ENCODE measurements at regions not wholly inside any gene's neighbourhood (a gene's known extent, or its start where the extent isn't known, plus 50 kb on each side); places are given as distances from the start of the nearest gene placed in this dataset.
"Not testable (repeated sequence)": the region's sequence is repeated elsewhere in the genome, so short reads cannot be mapped to it uniquely, and the experiment has no call there.

DNA sequence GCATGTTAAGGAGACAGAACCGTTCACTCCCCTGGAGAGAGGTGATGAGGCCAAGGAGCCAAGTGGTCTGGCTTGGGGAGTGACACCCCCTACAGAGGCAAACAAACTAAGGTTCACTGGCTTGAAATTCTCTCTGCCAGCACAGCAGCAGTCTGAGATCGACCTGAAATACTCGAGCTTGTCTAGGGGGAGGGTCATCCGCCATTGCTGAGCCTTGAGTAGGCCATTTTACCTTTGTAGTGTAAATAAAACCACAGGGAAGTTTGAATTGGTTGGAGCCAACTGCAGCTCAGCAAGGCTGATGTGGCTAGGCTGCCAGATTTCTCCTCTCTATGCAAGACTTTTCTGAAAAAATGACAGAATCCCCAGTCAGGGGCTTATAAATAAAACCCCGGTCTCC is 52.9 kb downstream of the CDY2B start:
- not testable (repeated sequence) for DNase-seq (ENCODE audit: low spot score); FAIRE-seq

DNA sequence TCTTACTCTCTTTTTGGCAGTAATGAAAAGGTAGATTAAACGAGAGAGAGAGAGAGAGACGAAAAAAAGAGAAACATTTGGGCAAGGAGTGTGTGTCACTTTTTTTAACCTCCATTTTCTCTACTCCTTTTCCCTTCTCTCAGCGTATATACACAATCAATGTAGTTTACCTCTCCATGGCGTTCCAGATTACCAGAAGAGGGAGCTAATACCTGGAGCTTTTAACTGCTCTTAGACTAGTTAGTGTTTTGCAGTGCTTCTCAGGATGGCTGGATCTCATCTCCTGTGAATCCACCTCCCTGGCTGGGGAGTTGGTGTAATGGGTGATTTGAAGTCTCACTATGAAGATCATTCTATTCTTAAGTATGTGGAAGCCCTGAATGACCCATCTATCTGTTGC is 60.3 kb downstream of the CDY2B start:
- DNase-seq (ENCODE audit: low spot score); FAIRE-seq: not testable (repeated sequence)

DNA sequence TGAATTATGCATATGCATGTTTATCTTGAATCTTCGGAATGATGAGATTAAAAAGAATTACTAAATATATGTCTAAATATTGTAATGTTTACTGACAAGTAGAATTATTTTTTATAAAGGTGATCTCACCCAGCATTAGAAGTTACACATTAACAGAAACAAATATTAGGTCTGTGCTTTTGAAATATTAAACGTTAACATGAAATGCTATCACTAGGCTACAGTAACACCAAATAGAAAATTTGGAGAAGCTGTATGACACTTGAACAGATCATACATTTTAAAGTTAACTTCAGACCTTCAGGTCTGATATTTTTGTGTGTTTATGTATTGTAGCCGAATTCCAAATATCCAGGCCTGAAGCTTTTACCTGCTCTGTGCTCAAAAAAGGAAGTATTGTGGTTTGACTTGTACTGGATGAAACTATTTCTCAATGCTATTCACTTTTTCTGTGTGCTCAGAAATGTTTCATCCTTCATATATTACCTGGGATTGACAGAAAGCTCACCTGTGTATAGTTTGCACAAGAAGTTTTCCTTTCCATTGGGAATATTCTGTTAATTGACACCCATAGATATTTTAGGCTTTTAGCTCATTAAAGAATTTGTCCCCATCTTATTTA is 60.9 kb downstream of the CDY2B start:
- peak; percentile 93 for FAIRE-seq
- not testable (repeated sequence) for DNase-seq (ENCODE audit: low spot score)

DNA sequence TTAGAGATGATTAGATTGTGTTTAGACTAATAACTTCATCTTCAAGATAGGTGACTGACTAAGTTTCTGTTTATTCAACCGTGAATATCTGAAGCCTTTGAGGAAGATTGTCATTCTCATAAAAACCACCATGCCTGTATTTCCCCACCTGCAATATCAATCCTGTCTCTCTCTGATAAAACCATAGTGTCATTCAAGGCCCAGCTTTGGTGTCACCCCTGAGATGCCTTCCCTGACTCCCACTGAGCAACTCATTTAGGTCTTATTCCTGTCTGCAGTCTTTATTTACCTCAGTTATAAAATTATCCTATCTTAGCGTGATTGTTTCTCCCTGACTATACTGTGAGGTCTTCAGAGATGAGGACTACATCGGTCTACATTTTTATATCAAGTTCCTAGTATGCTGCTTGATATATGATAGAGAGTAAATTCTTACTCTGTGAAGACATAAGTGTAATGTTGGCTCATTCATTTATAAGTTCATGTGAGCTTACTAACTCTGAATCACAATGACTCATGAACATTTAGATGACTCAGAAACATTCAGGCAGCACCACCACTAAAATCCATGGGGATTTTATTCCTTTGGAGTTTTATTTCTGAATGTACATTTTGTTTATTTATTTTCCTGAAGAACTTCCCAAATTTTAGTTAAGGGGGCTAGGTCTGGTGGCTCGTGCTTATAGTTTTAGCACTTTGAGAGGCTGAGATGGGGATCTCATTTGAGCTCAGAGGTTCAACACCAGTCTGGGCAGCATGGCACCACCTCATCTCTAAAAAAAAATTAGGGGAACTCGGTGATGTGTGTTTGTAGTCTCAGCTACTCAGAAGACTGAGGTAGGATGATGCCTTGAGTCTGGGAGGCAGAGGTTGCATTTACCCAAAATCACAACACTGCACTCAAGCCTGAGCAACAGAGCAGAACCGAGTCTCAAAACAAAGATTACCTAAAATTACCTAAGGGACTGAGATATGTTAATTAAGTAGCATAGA is 62.6 kb downstream of the CDY2B start:
- not testable (repeated sequence) for DNase-seq (ENCODE audit: low spot score)
- FAIRE-seq, result peak; percentile 100

DNA sequence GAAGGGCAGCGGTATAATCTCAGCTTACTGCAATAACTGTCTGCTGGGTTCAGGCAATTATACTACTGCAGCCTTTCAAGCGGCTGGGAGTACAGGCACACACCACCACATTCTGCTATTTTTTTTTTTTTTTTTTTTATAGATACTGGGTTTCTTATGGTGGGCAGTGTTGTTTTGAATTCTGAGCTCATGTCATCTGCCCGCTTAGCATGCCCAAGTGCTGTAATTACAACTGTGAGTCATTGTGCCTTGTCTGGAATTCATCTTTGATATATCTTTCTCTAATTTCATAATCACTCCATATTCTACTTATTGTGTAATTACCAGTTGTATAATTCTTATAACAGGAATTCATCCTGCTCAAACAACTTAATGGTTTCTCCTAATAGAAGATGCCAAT is 67.4 kb downstream of the CDY2B start:
- FAIRE-seq, result peak; percentile 44

DNA sequence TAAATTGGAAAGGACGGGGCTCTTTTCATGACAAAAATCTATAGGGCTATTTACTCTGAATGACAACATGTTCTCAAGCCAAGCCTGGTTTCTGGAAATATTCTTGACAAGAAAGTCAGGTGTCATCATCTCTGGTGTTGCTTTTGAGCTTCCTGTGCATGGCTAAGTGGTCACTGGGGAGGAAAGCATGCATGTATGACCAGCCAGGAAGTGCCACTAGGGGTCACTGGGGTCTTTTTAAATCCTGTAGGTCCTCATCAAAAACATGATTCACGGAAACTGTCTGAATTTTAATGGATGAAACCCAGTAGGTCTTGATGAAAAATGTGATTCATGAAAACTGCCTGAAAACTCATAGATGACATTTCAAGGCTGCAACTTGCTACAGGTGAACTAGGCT is 80.1 kb downstream of the CDY2B start:
- peak; percentile 80 for FAIRE-seq
- DNase-seq (ENCODE audit: low spot score), result not testable (repeated sequence)

More for the DNA sequence above, 67.4 kb downstream of the CDY2B start:
- not testable (repeated sequence) for DNase-seq (ENCODE audit: low spot score)

DNA sequence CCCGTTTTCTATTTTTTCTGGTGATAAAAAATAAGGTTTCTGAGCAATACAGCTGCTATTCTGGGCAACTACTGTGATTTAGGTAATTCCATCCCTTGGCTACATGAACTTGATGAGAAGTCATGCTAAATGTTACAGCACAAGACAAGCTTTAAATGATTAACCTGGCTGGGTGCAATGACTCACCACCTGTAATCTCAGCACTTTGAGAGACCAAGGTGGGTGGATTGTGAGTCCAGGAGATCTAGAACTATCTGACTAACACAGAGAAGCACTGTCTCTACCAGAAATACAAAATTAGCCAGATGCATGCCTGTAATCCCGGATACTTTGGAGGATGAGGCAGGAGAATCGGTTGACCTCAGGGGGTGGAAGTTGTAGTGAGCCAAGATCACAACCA is 92.8 kb downstream of the CDY2B start:
- peak; percentile 100 for FAIRE-seq
- DNase-seq (ENCODE audit: low spot score), result not testable (repeated sequence)

DNA sequence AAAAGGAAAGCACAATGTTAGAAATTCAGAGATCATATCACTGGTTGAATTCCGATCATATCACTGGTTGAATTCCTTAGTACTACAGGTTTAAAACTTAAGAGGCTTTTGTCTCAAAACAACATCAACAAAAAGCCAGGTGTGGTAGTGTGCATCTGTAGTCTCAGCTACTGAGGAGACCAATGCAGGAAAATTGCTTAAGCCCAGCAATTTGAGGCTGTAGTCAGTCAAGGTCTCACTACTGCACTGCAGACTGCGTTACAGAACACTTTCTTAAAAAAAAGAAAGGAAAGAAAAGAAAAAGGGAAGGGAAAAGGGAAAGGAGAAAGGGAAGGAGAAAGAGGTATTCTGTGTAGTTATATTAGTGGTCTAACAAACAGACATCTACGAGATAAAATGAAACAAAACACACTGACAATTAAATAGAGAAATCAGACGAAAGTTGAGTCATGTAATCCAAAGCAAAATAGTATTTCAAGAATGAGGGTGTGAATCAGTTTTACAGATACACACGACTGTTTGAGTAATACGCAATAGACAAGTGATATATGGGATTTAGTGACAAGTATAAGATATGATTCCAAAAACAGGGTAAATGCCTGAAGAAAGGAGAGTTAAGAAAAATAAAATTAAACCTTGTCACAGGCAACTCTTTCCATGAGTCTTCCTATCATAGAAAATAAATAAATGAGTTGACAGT is 113.9 kb downstream of the CDY2B start:
- not testable (repeated sequence) for DNase-seq (ENCODE audit: low spot score); FAIRE-seq

DNA sequence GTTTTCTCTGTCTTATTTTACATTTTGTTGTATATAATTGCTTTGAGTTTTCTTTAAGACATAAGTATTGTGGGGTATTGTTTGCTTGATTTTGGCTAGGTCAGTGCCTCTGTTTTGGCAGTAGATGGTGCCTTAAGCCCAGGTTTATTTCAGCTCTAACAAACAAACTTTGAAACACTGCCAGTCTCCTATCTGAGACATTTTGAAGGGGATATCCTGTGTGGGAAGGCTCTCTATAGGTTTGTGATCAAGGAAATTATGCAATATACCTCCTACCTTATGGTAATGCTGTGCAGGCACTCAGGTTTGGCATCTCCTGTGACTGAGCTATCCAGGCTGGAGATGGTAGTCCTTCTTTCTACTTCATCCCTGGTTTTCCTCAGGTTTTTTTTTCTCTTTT is 120.8 kb downstream of the CDY2B start:
- DNase-seq (ENCODE audit: low spot score), result not testable (repeated sequence)
- peak; percentile 92 for FAIRE-seq

DNA sequence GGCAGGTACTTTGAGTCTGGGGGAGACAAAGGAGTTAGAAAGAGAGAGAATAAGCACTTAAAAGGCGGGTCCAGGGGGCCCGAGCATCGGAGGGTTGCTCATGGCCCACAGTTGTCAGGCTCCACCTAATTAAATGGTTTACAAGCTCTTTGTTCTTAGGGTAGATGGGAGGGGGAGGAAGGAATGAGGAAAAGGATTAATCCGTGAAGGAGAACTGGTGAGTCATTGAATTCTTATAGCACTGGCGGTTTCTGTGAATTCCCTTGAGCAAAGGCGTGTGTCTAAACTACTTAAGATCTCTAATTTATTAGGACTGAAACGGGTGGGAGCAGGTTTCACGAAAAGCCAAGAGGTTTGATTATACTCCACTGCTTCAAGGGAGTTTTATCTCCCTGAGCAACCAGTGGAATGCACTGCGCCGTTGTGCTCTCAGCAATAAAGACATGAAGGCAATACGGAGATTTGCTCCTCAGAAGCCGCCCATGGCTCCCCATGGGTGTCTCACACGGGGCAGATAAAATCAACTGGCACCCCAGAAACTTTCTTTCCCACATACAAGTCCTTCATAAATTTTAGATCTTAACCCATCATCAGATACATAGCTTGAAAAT is 127.0 kb downstream of the CDY2B start:
- FAIRE-seq, result peak; percentile 100
- DNase-seq (ENCODE audit: low spot score), result not testable (repeated sequence)

DNA sequence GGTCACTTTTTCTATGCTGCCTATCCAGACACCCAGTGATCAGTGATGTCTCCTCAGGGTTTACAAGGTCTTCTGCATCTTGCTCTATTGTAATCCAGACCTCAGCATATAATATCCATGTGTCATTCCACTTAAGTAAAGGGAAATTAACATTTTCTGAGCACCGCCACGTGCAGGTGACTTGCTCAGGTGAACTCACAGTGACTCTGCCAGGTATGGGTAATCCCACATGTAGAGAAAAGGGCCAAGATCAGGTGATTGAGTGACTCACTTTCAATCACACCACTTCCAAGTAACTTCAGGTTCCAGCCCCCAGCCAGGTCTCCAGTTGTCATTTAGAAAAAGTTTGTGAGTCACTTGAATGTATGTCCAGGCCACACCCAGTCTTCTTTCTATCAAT is 140.2 kb downstream of the CDY2B start:
- FAIRE-seq, result not testable (repeated sequence)

DNA sequence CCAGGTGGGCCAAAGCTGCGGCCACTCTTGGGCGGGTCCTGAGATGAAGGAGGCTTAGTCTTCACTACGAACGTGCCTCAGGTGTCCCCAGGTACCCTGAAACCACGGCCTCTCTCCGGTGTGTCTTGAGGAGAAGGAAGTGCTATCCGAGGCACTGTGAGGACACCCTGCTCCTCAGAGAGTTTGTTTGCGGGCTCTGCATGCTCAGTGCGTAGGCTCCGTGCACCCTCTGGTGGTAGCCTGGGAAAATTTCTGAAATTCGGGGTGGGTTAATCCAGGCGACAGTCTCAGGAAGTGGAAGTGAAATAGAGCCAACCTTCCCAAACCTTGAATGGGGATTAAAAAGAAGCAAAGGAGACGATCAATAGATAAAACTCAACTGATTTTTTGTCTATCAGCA is 150.5 kb downstream of the CDY2B start:
- not testable (repeated sequence) for DNase-seq (ENCODE audit: low spot score)
- FAIRE-seq, result peak; percentile 90

More for the DNA sequence above, 140.2 kb downstream of the CDY2B start:
- DNase-seq (ENCODE audit: low spot score), result not testable (repeated sequence)

DNA sequence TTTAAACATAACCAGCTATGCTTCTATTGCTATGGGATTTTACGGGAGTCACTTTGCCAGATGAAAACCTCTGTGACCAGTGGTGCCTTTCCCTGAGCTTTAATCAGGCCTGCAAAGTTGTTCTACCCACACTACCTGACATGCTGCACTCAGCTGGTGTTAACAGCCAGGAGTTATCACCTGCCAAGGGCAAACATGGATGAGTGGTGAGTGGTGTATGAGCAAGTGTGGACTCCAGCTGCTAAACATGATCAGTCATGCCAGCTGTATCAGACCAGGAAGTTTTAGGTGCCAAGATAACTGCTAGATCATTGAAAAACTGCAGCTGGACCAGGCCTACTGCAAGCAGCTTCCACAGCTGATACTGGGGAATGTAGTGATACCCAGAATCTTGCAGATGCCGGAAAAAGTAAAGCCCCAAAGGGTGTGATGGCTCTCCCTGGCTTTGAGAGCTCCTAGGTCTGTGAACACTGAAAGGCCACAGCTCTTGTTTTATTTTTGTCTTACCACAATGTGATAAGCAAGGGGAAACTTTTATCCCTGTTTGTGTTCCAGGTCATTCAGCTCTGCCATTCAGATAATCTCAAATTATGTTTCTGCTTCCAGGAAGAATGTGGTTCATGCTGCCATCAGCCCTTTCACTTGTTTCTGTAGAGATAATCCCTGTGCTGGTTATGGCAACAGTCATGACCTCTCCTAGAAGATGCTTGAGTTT is 163.5 kb downstream of the CDY2B start:
- FAIRE-seq; DNase-seq (ENCODE audit: low spot score): not testable (repeated sequence)

DNA sequence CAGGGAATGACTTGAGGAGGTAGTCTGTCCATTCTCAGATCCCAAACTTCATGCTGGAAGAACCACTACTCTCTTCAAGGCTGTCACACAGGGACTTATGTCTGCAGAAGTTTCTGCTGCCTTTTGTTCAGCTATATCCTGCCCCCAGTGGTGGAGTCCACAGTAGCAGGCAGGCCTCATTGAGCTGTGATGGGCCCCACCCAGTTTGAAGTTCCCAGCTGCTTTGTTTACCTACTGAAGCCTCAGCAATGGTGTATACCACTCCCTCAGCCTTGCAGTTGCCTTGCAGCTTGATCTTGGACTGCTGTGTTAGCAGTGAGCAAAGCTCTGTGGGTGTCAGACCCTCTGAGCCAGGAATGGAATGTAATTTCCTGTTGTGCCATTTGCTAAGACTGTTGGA is 212.0 kb downstream of the CDY2B start:
- not testable (repeated sequence) for FAIRE-seq; DNase-seq (ENCODE audit: low spot score)

DNA sequence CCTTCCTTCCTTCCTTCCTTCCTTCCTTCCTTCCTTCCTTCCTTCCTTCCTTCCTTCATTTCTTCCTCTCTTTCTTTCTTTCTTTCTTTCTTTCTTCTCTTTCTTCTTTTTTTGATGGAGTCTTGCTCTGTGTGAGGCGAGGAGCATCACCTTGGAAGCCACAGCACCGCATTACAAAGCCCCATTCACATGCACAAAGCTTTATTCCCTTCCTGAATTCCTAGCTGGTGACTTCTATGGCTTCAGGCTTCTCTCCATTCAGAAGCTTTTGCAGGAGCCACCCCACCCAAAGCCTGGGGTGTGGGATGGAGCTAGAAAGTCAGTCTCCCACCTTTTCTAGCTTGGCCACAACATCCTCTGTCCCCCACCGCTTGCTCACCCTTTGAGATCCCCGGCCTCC is 237.0 kb downstream of the CDY2B start:
- not testable (repeated sequence) for FAIRE-seq; DNase-seq (ENCODE audit: low spot score)

DNA sequence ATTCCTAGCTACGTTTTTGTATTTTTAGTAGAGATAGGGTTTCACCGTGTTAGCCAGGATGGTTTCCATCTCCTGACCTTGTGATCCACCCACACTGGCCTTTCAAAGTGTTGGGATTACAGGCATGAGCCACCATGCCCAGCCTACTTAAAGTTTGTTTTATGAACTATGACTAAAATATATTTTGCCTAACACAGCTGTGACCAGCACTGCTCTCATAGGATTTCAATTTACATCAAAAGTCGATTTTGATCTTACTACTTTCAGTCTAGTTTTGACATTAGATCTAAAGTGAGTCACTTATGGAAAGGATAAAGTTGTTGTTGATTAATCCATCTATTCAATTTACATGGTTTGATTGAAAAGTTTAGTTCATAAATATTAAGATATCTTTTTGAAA is 245.5 kb downstream of the CDY2B start:
- FAIRE-seq, result peak; percentile 60
- not testable (repeated sequence) for DNase-seq (ENCODE audit: low spot score)

DNA sequence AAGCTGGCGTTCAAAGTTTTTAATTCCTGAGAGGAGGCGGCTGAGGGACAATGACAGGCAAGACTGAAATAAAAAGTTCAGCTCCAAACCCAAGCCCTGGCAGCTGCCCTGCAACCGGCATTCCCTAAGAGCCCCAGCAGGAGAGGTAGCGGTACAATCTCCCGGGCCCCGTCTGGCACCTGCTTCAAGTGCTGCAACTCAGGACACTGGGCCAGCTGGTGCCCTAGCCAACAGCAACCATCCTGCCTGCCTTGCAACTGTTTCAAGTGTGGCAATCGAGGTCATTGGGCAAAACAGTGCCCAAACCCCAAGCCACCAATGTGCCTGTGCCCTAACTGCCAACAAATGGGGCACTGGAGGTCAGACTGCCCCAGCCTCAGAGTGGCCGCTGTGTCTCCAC is 268.8 kb downstream of the CDY2B start:
- DNase-seq (ENCODE audit: low spot score); FAIRE-seq: not testable (repeated sequence)

DNA sequence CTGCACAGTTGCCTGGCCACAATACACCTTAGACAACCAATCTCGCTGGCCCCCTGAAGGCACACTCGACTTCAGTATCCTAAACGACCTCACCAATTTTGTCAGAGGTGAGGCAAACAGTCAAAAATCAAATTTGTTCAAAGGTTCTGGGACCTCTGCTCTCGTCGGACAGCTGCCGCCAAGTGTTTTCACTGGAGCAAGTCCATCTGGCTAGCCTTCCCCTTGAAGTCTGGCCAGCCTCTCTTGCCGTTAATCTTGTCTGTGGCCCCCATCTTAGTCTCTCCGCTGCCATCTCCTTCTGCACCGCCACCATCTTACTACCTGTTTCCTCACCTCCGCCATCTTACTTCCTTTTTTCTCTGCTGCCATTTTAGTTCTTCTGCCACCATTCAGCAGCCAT is 269.4 kb downstream of the CDY2B start:
- not testable (repeated sequence) for FAIRE-seq; DNase-seq (ENCODE audit: low spot score)

DNA sequence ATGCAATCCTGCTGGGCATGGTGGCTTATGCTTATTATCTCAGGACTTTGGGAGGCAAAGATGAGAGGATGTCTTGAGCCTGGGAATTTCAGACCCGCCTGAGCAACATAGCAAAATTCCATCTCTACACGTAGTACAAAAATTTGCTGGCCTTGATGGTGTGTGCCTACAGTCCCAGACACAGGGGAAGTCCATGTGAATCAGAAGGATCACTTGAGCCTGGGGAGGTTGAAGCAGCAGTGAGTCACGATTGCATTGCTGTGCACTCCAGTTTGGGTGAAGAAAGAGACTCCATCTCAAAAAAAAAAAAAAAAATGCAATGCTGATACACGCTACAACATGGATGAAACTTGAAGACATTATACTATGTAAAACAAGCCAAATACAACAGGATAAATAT is 272.9 kb downstream of the CDY2B start:
- FAIRE-seq, result peak; percentile 92

DNA sequence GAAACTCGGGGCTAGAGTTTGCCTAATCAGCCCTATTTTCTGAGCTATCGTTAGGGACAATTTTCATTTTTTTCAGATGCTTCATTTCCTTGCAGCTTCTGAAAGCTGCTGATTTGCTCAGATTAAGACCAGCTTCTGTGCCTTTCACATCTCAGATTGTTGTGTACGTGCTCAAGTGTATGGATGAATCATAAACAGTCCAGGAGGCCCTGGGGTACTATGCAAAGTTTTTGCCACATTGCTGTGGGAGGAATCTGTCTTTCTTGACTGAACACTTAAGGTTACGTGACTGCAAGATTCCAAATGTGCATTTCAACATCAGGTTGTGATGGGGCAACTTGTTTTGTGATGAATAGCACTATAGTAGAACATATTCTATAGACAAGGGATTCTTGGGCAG is 280.8 kb downstream of the CDY2B start:
- not testable (repeated sequence) for DNase-seq (ENCODE audit: low spot score)
- peak; percentile 97 for FAIRE-seq

More for the DNA sequence above, 272.9 kb downstream of the CDY2B start:
- not testable (repeated sequence) for DNase-seq (ENCODE audit: low spot score)

Measured in RCC 7860 (cell line).